ENCODE measurements at regions not wholly inside any gene's neighbourhood (a gene's known extent, or its start where the extent isn't known, plus 50 kb on each side); places are given as distances from the start of the nearest gene placed in this dataset.

DNA sequence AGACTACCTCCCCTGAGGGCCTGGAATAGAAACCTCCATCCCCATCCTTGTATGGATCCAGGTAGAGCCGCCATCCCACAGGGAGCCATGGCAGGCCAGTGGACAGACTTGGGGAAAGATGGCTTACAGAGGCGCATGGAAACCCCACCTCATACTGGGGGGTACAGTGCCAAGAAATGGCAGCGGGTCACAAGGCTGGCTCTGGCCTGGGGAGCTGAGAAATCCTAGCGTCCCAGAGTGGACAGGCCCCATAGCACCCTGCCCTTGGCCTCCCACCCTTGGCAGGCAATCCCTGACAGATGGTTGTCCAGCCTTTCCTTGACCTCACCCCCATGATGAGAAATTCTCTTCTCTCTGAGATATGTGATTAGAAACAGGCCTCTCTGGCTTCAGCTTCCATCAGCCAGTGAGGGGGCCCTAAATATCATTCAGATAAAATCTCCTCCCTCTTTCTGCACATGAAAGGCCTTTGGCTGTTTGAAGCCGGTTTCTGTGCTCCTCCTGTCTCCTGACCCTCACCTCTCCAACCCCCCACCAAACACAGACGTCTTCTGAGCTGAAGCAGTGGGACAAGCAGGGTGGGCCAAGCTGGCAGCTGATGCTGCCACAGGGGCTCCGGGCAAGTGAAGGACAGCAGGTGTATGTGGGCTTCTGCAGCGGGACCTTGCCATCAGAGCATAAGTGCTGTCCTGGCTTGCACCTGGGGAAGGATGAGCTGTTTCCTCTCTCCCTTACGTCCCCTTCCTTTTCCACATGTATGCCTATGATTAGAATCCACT is 204.4 kb upstream of the MAMLD1 start:
- TF ChIP-seq POLR2A (IDR thresholded peaks at IDR 0.05; ENCODE audit: low read length) (no peak), GATA1 (IDR thresholded peaks at IDR 0.05; ENCODE audit: low read depth, low read length) (no peak)
- DNase-seq: no peak

DNA sequence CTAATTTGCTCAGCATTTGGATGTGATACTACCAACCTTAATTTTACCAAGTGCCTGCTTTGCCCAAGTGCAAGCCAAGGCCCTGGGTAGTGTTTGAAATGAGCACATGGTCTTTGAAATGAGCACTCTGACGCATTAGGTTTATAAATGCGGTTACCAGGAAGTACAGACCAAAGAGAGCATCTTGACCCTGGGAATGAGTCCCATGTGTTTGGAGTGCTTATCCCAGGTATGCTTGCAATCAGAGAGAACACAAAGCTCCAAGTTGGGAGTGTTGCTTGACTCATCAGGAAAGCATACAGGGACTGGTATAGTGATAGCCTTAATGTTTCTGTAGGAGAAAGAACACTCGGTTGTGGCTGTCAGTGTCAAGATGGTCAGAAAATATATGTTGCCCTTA is 203.6 kb upstream of the MAMLD1 start:
- DNase-seq: no peak
- TF ChIP-seq POLR2A (IDR thresholded peaks at IDR 0.05; ENCODE audit: low read length): no peak
- no peak for TF ChIP-seq GATA1 (IDR thresholded peaks at IDR 0.05; ENCODE audit: low read depth, low read length)

- TF ChIP-seq POLR2A (IDR thresholded peaks at IDR 0.05; ENCODE audit: low read length) (no peak), GATA1 (IDR thresholded peaks at IDR 0.05; ENCODE audit: low read depth, low read length) (no peak)
These were observed 202.5 kb upstream of the MAMLD1 start for GRCh38 chrX:150160656-150161055.

DNA sequence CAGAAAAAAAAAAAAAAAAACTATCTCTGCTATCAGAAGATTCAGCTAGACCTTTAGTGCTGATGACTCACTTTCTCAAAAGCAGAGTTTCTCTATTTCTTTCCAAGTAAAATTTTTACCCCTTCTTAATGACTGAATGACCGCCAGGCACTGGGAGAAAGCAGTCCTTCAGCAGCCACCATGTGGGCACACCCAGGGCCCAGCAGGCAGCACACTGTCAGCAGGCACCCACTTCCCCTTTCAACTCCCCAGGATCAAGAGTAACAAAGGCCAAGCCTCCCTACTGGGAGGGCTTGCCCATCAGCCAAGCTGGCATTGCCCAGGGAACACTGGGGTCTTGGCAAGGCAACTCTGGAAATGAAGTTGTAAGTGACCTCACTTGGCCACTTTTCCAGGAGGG is 201.9 kb upstream of the MAMLD1 start:
- no peak for DNase-seq
- TF ChIP-seq GATA1 (IDR thresholded peaks at IDR 0.05; ENCODE audit: low read depth, low read length): no peak
- TF ChIP-seq POLR2A (IDR thresholded peaks at IDR 0.05; ENCODE audit: low read length): no peak

More at GRCh38 chrX:150160656-150161055, 202.5 kb upstream of the MAMLD1 start:
- DNase-seq: no peak

DNA sequence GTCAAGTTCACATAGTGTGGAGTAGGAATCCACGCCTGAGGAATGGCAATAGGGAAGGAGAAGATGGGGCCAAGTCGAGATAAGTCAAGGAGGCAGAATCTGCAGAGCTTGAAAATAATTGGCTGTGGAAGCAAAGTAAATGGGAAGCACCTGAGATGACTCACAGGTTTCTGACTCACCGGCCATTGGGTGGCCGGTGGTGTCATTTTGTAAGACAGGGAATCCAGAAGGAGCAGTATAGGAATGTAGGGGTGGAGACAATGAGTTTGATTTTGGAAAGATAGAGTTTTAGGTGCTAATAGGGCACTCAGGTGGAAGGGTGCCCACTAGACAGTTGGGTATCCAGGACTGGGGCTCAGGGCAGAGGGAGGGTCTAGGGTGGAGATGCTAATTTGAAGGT is 201.0 kb upstream of the MAMLD1 start:
- DNase-seq: no peak
- no peak for TF ChIP-seq GATA1 (IDR thresholded peaks at IDR 0.05; ENCODE audit: low read depth, low read length)
- no peak for TF ChIP-seq POLR2A (IDR thresholded peaks at IDR 0.05; ENCODE audit: low read length)

DNA sequence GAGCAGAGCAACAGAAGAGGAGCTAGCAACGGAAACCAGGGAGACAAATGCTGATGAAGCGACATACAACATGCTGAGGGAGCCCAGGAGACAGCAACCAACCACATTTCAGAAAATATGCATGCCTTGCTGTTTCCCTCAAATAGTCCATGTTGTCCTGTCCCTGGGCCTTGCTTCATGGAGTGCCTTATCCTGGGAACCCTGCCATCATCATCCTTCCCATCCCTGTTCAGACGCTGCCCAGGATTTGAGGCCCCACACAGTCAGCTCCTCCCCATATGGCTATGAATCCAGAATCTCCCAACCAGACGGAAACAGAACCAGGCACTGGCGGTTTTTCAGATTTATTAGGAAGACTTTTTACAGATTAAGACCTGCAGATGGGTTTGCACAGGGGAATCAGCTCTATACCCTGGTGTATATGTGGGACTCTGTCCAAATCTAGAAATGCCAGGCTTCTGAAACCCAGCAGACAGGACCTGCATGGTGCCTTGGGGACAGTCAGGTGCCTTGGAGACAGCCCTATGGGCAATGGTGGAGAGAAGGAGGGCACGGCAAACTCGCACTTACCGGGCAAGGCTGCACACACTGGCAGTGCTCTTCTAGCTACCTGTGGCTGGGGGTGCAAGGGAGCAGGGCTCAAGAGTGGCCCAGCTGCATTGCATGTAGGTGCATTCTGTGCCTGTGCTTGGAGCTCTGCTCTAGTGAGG is 199.7 kb upstream of the MAMLD1 start:
- TF ChIP-seq POLR2A (IDR thresholded peaks at IDR 0.05; ENCODE audit: low read length) (no peak), GATA1 (IDR thresholded peaks at IDR 0.05; ENCODE audit: low read depth, low read length) (no peak)
- DNase-seq: no peak

DNA sequence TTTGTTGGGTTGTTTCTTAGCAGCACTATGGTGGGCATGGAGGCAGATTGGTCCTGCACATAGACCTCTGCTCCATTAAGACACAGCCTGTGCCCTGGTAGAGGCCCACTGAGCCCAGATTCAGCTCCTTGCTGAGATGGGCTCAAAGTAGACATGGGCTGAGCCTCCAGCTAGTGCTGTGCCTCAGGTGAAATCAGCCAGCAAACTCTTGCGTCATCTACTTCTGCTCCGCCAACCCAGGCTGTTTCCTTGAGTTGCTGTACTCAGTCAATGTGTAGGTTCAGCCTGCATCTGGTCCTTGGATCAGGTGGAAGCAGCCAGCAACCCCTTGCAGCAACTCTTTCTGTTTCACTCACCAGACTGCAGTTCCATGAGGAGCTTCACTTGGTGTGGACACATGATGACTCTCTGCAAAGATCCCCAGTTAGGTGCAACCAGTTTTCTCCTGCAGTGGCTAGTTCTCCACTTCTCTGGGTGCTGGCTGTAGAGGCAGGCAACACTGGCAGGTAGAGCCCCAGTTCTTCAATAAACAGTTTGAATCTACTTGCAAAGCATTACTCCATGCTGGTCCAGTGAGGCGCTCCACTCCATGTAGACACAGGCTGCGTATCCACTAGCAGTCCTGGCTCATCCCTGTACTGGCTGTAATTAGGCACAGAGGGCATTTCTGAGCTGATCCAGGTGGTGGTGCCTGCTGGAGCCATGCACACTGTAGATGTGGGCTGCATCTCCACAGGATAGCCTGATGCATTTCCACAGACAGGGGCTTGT is 199.0 kb upstream of the MAMLD1 start:
- TF ChIP-seq GATA1 (IDR thresholded peaks at IDR 0.05; ENCODE audit: low read depth, low read length) (no peak), POLR2A (IDR thresholded peaks at IDR 0.05; ENCODE audit: low read length) (no peak)

GRCh38 chrX:150164971-150165600 is 198.0 kb upstream of the MAMLD1 start:
- DNase-seq: no peak
- TF ChIP-seq POLR2A (IDR thresholded peaks at IDR 0.05; ENCODE audit: low read length) (no peak), GATA1 (IDR thresholded peaks at IDR 0.05; ENCODE audit: low read depth, low read length) (no peak)

More for the DNA sequence above, 199.0 kb upstream of the MAMLD1 start:
- DNase-seq: no peak

DNA sequence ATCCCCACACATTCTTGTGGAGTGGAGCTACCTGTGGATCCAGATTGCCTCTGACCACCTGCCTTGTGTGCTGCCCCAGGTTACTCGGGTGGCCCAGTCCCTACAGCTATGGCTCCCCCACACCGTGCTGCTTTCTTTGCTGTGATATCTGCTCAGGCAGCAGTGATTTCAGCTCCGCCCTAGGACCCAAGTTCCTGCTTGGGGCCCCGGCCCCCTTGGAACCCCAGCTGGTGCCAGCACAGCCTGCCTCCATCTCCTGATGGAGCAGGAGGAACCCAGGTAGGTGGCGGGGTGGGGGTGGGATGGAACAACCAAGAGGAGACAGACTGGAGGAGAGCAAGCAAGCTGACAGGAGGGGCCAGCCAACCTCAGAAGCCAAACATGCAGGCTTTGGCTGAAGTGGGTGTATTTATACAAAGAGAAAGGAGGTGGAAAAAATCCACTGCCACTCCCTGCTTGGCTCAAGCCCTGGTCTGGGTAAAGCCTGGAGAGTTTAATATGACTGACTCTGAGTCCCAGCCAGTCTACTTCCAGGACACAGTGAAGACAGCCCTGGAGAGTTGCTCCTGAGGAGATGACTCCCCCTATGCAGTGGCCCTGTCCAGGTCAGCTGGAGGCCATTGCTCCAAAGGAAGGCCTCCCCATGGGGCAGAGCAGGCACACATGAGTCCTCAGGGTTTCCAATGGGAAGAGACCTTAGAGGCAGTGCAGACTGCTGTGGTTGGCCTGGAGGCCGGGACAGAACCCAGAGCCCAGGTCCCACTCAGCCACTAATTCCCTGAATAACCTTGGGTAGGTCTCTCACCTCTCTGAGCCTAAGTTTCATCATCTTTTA is 197.1 kb upstream of the MAMLD1 start:
- DNase-seq: no peak
- TF ChIP-seq POLR2A (IDR thresholded peaks at IDR 0.05; ENCODE audit: low read length) (no peak), GATA1 (IDR thresholded peaks at IDR 0.05; ENCODE audit: low read depth, low read length) (no peak)

- no peak for TF ChIP-seq POLR2A (IDR thresholded peaks at IDR 0.05; ENCODE audit: low read length)
- no peak for TF ChIP-seq GATA1 (IDR thresholded peaks at IDR 0.05; ENCODE audit: low read depth, low read length)
These were observed 195.4 kb upstream of the MAMLD1 start for GRCh38 chrX:150167482-150168324.

DNA sequence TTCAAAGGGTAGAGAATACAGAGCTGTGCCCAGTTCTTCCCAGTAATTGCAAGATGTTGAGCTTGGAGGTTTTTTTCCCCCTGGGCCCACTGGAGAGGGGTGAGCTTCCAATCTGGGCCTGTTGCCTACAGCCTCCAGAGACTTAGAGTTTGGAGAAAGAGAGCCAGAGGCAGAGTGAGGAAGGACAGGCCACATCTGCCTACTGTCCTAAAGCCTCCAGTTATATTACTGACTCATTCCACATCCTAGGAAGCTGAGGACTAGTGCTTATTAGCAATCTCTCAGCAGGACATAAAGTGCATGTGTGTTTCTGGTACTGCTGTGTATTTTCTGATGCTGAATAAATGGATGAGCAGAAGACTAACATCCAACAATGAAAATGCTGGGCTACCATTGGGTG is 181.0 kb upstream of the MAMLD1 start:
- DNase-seq: no peak
- TF ChIP-seq GATA1 (IDR thresholded peaks at IDR 0.05; ENCODE audit: low read depth, low read length) (no peak), POLR2A (IDR thresholded peaks at IDR 0.05; ENCODE audit: low read length) (no peak)

More at GRCh38 chrX:150167482-150168324, 195.4 kb upstream of the MAMLD1 start:
- no peak for DNase-seq

DNA sequence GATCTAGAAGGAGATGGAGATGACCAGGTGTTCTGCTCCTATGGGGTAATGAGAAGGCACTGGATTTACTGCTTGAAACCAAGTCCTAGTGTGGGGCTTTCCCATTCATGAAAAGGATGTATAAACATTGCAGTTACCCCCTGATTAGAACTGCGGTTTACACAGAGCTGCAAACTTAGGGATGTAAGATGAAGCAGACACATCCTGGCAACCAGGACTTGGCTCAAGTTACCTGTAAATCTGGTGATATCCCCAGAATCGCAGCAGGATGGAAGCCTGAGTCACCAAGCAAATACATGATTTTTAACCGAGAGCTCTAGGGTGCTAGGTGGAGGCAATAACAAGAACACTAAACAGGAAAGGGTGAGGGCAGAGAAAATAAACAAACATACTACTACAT is 178.6 kb upstream of the MAMLD1 start:
- DNase-seq: no peak
- TF ChIP-seq GATA1 (IDR thresholded peaks at IDR 0.05; ENCODE audit: low read depth, low read length): no peak
- TF ChIP-seq POLR2A (IDR thresholded peaks at IDR 0.05; ENCODE audit: low read length): no peak

All from erythroblast (primary cell).